ENCODE measurements at regions not wholly inside any gene's neighbourhood (a gene's known extent, or its start where the extent isn't known, plus 50 kb on each side); places are given as distances from the start of the nearest gene placed in this dataset.

GRCh38 chr12:128043317-128043716 lies 223.7 kb upstream of the TMEM132C start:
- TF ChIP-seq POLR2A (IDR thresholded peaks at IDR 0.05) (no peak), CTCF (IDR thresholded peaks at IDR 0.05) (no peak)
